ENCODE measurements at regions not wholly inside any gene's neighbourhood (a gene's known extent, or its start where the extent isn't known, plus 50 kb on each side); places are given as distances from the start of the nearest gene placed in this dataset.
"Not testable (repeated sequence)": the region's sequence is repeated elsewhere in the genome, so short reads cannot be mapped to it uniquely, and the experiment has no call there.

GRCh38 chr9:25845867-25846266 is 167.6 kb upstream of the TUSC1 start:
- no peak for DNase-seq

GRCh38 chr9:25830381-25830780 is 152.1 kb upstream of the TUSC1 start:
- DNase-seq, result no peak

- no peak for DNase-seq
These were observed 149.4 kb upstream of the TUSC1 start for GRCh38 chr9:25827626-25828025.

DNA sequence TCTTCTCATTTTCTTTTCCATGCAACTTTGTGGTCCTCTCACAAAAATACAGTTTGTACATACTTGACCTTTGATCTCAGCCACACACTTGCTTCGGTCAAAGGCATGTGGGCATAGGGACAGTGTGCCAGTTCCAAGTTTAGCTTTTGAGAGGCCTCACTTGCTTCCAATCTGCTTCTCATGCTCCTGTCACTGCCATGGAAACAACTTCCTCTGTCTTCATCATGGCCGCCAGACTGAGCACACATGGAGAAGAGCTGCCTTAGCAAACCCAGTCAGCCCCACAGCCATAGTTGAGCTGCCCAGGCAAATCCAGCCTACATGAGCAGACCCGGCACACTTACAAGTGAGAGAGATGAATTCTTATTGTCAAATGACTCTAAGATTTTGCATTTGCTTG is 138.2 kb upstream of the TUSC1 start:
- no peak for DNase-seq

DNA sequence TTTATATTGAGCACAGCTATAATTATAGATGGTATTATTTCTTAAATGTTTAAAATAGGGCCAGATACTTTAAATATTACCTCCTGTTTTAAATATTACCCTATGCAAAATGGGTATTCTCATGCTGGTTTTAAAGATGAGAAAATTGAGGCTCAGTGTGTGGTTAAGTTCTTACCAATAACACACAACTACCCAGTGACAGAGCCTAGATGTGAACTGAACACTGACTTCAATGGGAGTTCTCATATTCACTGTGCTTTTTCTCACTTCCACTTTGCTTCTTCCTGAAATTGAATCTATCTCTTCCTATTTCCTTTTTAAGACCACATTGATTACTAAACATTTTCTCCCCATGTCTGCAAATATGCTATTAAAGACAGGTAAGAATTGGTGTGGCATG is 135.8 kb upstream of the TUSC1 start:
- no peak for DNase-seq

GRCh38 chr9:25813478-25813877 is 135.2 kb upstream of the TUSC1 start:
- peak; percentile 1 for DNase-seq

DNA sequence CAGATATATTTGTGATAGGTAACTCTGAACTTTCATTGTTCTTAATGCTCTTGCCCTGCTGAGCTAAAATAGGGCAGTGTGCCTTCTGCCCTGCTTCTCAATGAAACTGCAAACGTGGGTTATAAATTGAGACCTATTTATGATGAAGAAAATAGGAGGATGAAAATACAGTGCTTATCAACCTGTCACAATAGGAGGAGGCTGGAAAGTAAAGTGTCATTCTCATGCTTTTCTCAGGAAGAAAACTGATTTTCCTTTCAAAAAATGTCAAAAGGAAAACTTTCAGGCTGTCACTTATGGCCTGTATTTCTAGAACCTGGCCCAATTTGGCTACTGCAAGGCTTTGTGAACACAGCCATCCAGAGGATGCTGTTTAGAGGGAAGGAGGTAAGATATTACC is 130.3 kb upstream of the TUSC1 start:
- no peak for DNase-seq

GRCh38 chr9:25804856-25805255 is 126.6 kb upstream of the TUSC1 start:
- DNase-seq, result no peak

DNA sequence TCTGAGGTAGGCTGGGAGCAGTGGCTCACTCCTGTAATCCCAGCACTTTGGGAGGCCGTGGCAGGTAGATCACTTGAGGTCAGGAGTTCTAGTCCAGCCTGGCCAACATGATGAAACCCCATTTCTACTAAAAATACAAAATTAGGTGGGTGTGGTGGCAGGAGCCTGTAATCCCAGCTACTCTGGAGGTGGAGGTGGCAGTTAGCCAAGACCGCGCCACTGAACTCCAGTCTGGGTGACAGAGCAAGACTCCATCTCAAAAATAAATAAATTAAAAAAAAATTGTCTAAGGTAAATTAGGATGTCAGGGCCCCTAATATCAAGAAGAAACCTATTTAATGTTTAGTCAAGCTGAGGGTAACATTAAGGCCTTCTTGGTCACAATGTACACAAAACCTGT is 123.7 kb upstream of the TUSC1 start:
- DNase-seq, result not testable (repeated sequence)

DNA sequence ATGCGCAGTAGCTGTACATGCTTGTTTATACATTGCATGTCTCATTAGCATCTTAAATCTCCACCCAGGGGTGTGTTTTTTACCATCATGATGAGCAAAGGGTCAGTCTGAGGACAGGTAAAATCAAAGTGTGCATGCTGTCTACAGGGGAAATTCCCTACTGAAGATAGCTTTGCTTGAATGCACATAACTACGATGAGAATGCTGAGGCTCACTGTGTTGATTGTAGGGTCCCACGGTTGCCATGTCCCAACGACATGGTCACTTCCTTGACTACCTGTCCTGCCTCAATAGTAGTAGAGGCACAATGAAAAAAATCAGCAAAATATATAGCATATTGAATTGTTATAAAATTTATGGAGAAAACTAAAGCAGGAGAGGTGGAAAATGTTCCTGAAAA is 95.6 kb upstream of the TUSC1 start:
- no peak for DNase-seq

GRCh38 chr9:25755951-25756350 is 77.7 kb upstream of the TUSC1 start:
- DNase-seq, result no peak

DNA sequence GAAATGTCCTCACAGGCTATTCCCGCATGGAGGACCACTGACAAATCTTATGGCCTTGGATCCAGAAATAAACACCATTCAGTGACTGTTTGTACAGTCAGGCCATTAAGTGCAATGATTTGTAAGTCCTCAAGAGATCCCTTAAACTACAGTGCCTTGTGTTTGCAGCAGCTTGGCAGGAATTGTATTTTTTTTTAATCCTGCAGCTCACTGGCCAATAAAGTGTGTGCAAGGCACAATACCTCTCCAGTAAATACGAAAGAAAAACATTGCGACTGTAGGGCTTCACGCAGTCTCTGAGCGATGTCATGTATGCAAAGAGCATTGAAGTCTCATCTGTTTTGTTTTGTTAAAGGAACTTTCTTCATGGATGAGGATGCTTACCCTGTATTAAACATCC is 74.2 kb upstream of the TUSC1 start:
- no peak for DNase-seq

DNA sequence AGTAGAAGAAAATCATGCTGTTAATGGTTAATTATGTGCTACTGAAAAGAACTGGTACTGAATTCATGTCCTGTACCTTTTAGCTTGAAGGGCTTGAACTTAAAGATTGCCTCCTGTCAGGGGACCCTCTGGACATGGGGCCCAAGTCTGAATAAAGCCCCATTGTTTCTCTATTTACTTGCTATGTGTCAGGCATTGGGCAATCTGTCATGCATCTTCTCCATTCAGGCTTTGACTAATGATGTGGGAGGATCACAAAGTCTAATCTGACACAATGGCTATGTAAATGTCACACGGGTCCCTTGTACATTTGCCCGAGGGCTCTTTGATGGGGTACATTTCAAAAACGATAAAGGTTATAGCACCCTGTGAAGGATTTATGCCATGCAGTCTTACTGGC is 64.0 kb upstream of the TUSC1 start:
- no peak for DNase-seq

GRCh38 chr9:25733336-25733982 is 55.2 kb upstream of the TUSC1 start:
- DNase-seq, result no peak

GRCh38 chr9:25731895-25732794 is 53.9 kb upstream of the TUSC1 start:
- DNase-seq, result not testable (repeated sequence)

Measured in fibroblast of skin of right quadriceps (primary cell).